ENCODE measurements at regions not wholly inside any gene's neighbourhood (a gene's known extent, or its start where the extent isn't known, plus 50 kb on each side); places are given as distances from the start of the nearest gene placed in this dataset.

- H3K27ac ChIP-seq: no peak overlapping the region
- no peak for TF ChIP-seq ZFX (IDR thresholded peaks at IDR 0.05)
- TF ChIP-seq CTCF (conservative IDR thresholded peaks at IDR 0.05): no peak
These were observed 411.7 kb downstream of the TCERG1L start for GRCh38 chr10:130899856-130900255.

- no peak for TF ChIP-seq CTCF (conservative IDR thresholded peaks at IDR 0.05)
- no peak for TF ChIP-seq ZFX (IDR thresholded peaks at IDR 0.05)
- H3K27ac ChIP-seq: no peak overlapping the region
These were observed 410.9 kb downstream of the TCERG1L start for GRCh38 chr10:130900441-130901160.

DNA sequence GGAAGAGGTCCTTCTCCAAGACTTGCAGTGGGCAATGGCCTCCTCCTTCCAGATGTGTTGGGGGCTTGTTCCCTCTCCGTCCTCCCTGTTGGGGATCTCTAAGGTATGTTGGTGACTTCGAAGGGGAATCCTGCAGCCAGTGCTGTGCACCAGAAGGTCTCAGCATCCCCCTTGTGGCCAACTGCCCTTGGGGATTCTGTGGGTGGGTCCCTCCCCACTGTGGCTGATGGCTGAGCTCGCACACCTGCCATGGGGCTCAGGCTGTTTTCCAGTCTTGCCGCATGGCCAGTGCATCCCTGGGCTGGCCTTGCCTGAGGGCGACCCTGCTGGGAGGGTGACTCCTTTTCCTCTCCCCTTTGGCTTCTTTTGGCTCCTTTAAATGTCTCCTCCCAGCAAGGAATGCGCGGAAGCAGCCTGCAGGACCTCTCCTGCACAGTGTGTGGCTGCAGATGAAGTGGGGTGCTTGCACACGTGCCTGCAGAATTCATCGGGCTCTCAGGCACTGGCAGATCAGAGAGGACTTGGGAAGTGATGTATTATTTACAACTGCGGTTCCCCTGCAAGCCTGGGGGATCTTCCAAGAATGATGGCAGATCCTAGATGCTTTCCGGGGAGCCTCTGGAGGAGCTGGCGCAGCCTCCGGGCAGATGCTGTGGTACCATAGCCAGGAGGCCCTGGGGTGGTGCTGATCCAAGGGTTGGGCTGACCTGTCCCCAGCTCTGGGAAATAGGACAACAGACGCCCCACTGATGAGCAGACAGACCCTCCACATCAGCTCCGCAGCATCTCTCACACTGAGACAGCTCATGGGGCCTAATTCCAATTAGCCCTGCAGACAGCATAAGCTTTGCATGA lies 410.0 kb downstream of the TCERG1L start:
- TF ChIP-seq CTCF (conservative IDR thresholded peaks at IDR 0.05) (no peak), ZFX (IDR thresholded peaks at IDR 0.05) (no peak)
- H3K27ac ChIP-seq: no peak overlapping the region

GRCh38 chr10:130902471-130902870 lies 409.1 kb downstream of the TCERG1L start:
- TF ChIP-seq ZFX (IDR thresholded peaks at IDR 0.05): no peak
- no peak for TF ChIP-seq CTCF (conservative IDR thresholded peaks at IDR 0.05)
- no peak overlapping the region for H3K27ac ChIP-seq

DNA sequence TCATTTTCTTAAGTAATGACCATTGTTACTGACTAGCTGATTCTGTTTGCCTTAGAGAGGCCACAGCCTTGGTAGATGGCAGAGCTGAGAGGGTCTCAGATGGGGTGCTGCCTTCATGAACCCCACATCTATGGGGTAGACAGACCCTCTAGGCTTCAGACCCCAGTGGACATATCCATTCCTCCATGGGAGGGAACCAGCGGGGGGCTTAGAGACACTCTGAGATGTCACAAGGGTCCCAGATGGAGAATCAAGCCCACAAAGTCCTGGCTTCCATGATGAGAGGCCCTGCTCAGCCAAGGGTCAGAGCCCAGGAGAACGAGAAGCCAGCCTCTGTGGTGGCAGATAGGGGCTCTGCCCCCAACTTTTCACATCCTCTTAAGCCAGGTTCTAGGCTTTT lies 408.6 kb downstream of the TCERG1L start:
- TF ChIP-seq ZFX (IDR thresholded peaks at IDR 0.05): no peak
- TF ChIP-seq CTCF (conservative IDR thresholded peaks at IDR 0.05): no peak
- no peak overlapping the region for H3K27ac ChIP-seq

DNA sequence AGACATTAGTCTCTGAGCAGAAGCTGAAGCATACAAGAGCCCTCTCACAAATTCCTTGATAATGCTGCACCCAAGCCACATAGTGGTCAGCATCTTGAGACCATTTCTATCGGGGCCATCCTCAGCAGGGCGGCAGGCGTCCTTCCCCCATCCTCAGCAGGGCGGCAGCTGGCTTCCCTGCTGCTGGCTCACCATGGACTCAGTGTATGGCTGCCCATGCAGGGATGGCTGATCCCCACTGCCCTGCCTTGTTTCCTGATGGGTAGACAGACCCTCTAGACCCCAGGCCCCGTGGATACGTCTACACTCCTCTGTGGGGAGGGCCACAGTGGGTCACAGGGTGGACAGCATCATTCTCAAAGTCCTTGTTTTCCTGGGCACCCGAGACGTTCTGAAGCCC lies 406.8 kb downstream of the TCERG1L start:
- H3K27ac ChIP-seq: no peak overlapping the region
- TF ChIP-seq CTCF (conservative IDR thresholded peaks at IDR 0.05) (no peak), ZFX (IDR thresholded peaks at IDR 0.05) (no peak)

DNA sequence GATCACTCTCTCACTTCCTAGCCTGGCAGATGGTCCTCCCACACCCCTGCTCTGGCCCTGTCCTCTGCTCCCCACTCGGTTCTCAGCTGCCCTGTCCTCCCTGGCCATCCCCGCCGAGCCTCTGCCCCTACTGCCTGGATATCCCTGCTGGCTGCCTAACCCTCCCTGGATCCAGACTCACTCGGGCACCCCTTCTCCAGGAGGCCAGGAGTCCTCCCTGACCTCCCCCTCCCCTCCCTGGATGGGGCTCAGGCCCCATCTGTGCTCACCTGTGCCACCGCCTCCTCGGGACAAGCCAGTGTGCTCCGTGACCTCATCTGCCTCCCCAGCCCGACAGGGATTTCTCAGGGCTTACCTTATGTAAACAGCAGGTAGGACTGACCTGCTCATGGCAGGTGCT lies 406.1 kb downstream of the TCERG1L start:
- H3K27ac ChIP-seq: no peak overlapping the region
- TF ChIP-seq CTCF (conservative IDR thresholded peaks at IDR 0.05): no peak
- no peak for TF ChIP-seq ZFX (IDR thresholded peaks at IDR 0.05)
